ENCODE measurements at regions not wholly inside any gene's neighbourhood (a gene's known extent, or its start where the extent isn't known, plus 50 kb on each side); places are given as distances from the start of the nearest gene placed in this dataset.
"Not testable (repeated sequence)": the region's sequence is repeated elsewhere in the genome, so short reads cannot be mapped to it uniquely, and the experiment has no call there.

GRCh38 chr4:49177847-49178246 lies 191.8 kb downstream of the CWH43 start:
- TF ChIP-seq CTCF, POLR2A (IDR thresholded peaks at IDR 0.05): not testable (repeated sequence)
